ENCODE measurements at regions not wholly inside any gene's neighbourhood (a gene's known extent, or its start where the extent isn't known, plus 50 kb on each side); places are given as distances from the start of the nearest gene placed in this dataset.

GRCh38 chr1:185645686-185646085 is 88.5 kb upstream of the HMCN1 start:
- no peak for DNase-seq (ENCODE audit: low read depth in 2 of 2)

GRCh38 chr1:185645162-185645640 is 89.0 kb upstream of the HMCN1 start:
- no peak for DNase-seq (ENCODE audit: low read depth in 2 of 2)

GRCh38 chr1:185644531-185644930 is 89.7 kb upstream of the HMCN1 start:
- peak in 1 of 2 donors; percentile 9 for DNase-seq (ENCODE audit: low read depth in 2 of 2)

GRCh38 chr1:185636848-185637247 is 97.3 kb upstream of the HMCN1 start:
- DNase-seq (ENCODE audit: low read depth in 2 of 2): no peak

GRCh38 chr1:185634704-185635103 is 99.5 kb upstream of the HMCN1 start:
- no peak for DNase-seq (ENCODE audit: low read depth in 2 of 2)

GRCh38 chr1:185632659-185633423 is 101.3 kb upstream of the HMCN1 start:
- no peak for DNase-seq (ENCODE audit: low read depth in 2 of 2)

GRCh38 chr1:185631843-185632242 is 102.3 kb upstream of the HMCN1 start:
- DNase-seq (ENCODE audit: low read depth in 2 of 2): no peak

GRCh38 chr1:185627761-185628501 is 106.3 kb upstream of the HMCN1 start:
- no peak for DNase-seq (ENCODE audit: low read depth in 2 of 2)

GRCh38 chr1:185627171-185627570 is 107.0 kb upstream of the HMCN1 start:
- DNase-seq (ENCODE audit: low read depth in 2 of 2): no peak

- no peak for DNase-seq (ENCODE audit: low read depth in 2 of 2)
Observed at GRCh38 chr1:185626344-185626743, 107.8 kb upstream of the HMCN1 start.

- DNase-seq (ENCODE audit: low read depth in 2 of 2): no peak
Observed at GRCh38 chr1:185610954-185611353, 123.2 kb upstream of the HMCN1 start.

GRCh38 chr1:185608177-185608576 is 126.0 kb upstream of the HMCN1 start:
- no peak for DNase-seq (ENCODE audit: low read depth in 2 of 2)

- DNase-seq (ENCODE audit: low read depth in 2 of 2): no peak
Observed at GRCh38 chr1:185603158-185603557, 131.0 kb upstream of the HMCN1 start.

GRCh38 chr1:185601189-185601588 is 133.0 kb upstream of the HMCN1 start:
- no peak for DNase-seq (ENCODE audit: low read depth in 2 of 2)

GRCh38 chr1:185600641-185601040 is 133.6 kb upstream of the HMCN1 start:
- DNase-seq (ENCODE audit: low read depth in 2 of 2): no peak

- DNase-seq (ENCODE audit: low read depth in 2 of 2): no peak
Observed at GRCh38 chr1:185598332-185598731, 135.9 kb upstream of the HMCN1 start.

GRCh38 chr1:185595835-185596667 is 138.1 kb upstream of the HMCN1 start:
- peak; percentile 8 to 14 for DNase-seq (ENCODE audit: low read depth in 2 of 2)

- no peak for DNase-seq (ENCODE audit: low read depth in 2 of 2)
Observed at GRCh38 chr1:185594786-185595410, 139.3 kb upstream of the HMCN1 start.

- DNase-seq (ENCODE audit: low read depth in 2 of 2): no peak
Observed at GRCh38 chr1:185593271-185593670, 140.9 kb upstream of the HMCN1 start.

GRCh38 chr1:185585770-185586169 is 148.4 kb upstream of the HMCN1 start:
- no peak for DNase-seq (ENCODE audit: low read depth in 2 of 2)

- DNase-seq (ENCODE audit: low read depth in 2 of 2): no peak
Observed at GRCh38 chr1:185581961-185582725, 152.0 kb upstream of the HMCN1 start.

Measured in stimulated activated CD8-positive, alpha-beta memory T cell treated with anti-CD3 and anti-CD28 coated beads, Interleukin-7, amount 100 ng/mL, for 4 hours (primary cell).